Esophagus squamous epithelium (tissue), 4 donors: ENCODE measurements at regions not wholly inside any gene's neighbourhood (a gene's known extent, or its start where the extent isn't known, plus 50 kb on each side); places are given as distances from the start of the nearest gene placed in this dataset.

Experiments used
- CTCF ChIP-seq, 6 experiments: fragments of 450-650 bp in 4 of 6; fragments of 200-600 bp in 2 of 6; sonication (generic) in 2 of 6; IDR thresholded peaks; one replicate each; pipeline ENCODE4 v1.5.1; 2016 to 2019; ENCODE audit warnings: antibody characterized with exemption in 6 of 6, mild to moderate bottlenecking in 4 of 6, moderate library complexity in 4 of 6
- POLR2A ChIP-seq, 4 donors: fragments of 450-650 bp; IDR thresholded peaks; one replicate each; pipeline ENCODE4 v1.6.1; 2017; ENCODE audit warnings: antibody characterized with exemption in 4 of 4, mild to moderate bottlenecking in 4 of 4, moderate library complexity in 3 of 4

- TF ChIP-seq CTCF (IDR thresholded peaks at IDR 0.05) (no peak), POLR2A (IDR thresholded peaks at IDR 0.05) (no peak)
These were observed 807.7 kb downstream of the USP25 start for GRCh38 chr21:16537501-16537900.
